GM23338 (cell line): ENCODE measurements at regions not wholly inside any gene's neighbourhood (a gene's known extent, or its start where the extent isn't known, plus 50 kb on each side); places are given as distances from the start of the nearest gene placed in this dataset.

Source experiments
- ATAC-seq: fragments of 200-7000 bp; cut with Tn5 transposase; 3 replicates; pipeline ENCODE4 v1.9.1; 2020
- DNase-seq: peaks from one replicate; pipeline ENCODE4 v3.0.0-alpha.2; 2015; ENCODE audit warnings: low spot score
- H2AFZ ChIP-seq: fragments of 200-600 bp; sonication (generic); 2 replicates; pipeline ENCODE4 v1.8.0; 2016; ENCODE audit warnings: antibody characterized with exemption, mild to moderate bottlenecking, moderate library complexity
- H3F3A ChIP-seq: fragments of 200-600 bp; sonication (generic); replicated peaks from 2 replicates; pipeline ENCODE4 v1.8.0; 2017; ENCODE audit warnings: antibody characterized with exemption, mixed run types, low read depth
- H3K27ac ChIP-seq: fragments of 200-600 bp; sonication (generic); 2 replicates; pipeline ENCODE4 v1.6.1; 2016; ENCODE audit warnings: low read depth
- H3K27me3 ChIP-seq: fragments of 200-600 bp; sonication (generic); 2 replicates; pipeline ENCODE4 v1.8.0; 2016; ENCODE audit warnings: mild to moderate bottlenecking, mixed run types, moderate library complexity; ENCODE audit not compliant: insufficient read depth
- H3K36me3 ChIP-seq: fragments of 200-600 bp; sonication (generic); 2 replicates; pipeline ENCODE4 v1.8.0; 2016; ENCODE audit warnings: mild to moderate bottlenecking; ENCODE audit not compliant: insufficient read depth
- H3K4me1 ChIP-seq: fragments of 200-600 bp; sonication (generic); 2 replicates; pipeline ENCODE4 v1.8.0; 2016; ENCODE audit warnings: mild to moderate bottlenecking, moderate library complexity; ENCODE audit not compliant: insufficient read depth
- H3K4me2 ChIP-seq: fragments of 200-600 bp; sonication (generic); 2 replicates; pipeline ENCODE4 v1.7.1; 2017; ENCODE audit warnings: mixed run types
- H3K4me3 ChIP-seq: fragments of 200-600 bp; sonication (generic); 2 replicates; pipeline ENCODE4 v1.6.1; 2016; ENCODE audit warnings: mixed run types
- H3K79me2 ChIP-seq: fragments of 200-600 bp; sonication (generic); replicated peaks from 2 replicates; pipeline ENCODE4 v1.8.0; 2017; ENCODE audit warnings: mild to moderate bottlenecking; ENCODE audit not compliant: insufficient read depth
- H3K9me2 ChIP-seq: fragments of 200-600 bp; sonication (generic); 2 replicates; pipeline ENCODE4 v1.8.0; 2017; ENCODE audit not compliant: insufficient read depth
- H4K20me1 ChIP-seq: fragments of 200-600 bp; sonication (generic); replicated peaks from 2 replicates; pipeline ENCODE4 v1.8.0; 2017; ENCODE audit warnings: mild to moderate bottlenecking; ENCODE audit not compliant: insufficient read depth
- H3K27ac Mint-ChIP-seq: 2 replicates; pipeline ENCODE4 v1.8.0; 2020; ENCODE audit warnings: inconsistent platforms, mild to moderate bottlenecking, moderate library complexity, mixed read lengths
- H3K27me3 Mint-ChIP-seq: 3 replicates; pipeline ENCODE4 v1.8.0; 2022; ENCODE audit warnings: low read depth, mild to moderate bottlenecking, moderate library complexity, mixed read lengths, inconsistent platforms; ENCODE audit not compliant: insufficient read depth, poor library complexity
- H3K36me3 Mint-ChIP-seq: 3 replicates; pipeline ENCODE4 v1.8.0; 2021; ENCODE audit warnings: low read depth, mild to moderate bottlenecking, inconsistent platforms, moderate library complexity, mixed read lengths
- H3K4me1 Mint-ChIP-seq: 3 replicates; pipeline ENCODE4 v1.8.0; 2020; ENCODE audit warnings: mild to moderate bottlenecking, inconsistent platforms, mixed read lengths
- H3K4me3 Mint-ChIP-seq: 3 replicates; pipeline ENCODE4 v1.8.0; 2021; ENCODE audit warnings: moderate library complexity, mild to moderate bottlenecking, inconsistent platforms, mixed read lengths
- H3K9me3 Mint-ChIP-seq: 3 replicates; pipeline ENCODE4 v1.8.0; 2020; ENCODE audit warnings: moderate library complexity, mild to moderate bottlenecking, inconsistent platforms, mixed read lengths
- CREB1 ChIP-seq: fragments of 250-450 bp; sonication (Bioruptor Pico); IDR thresholded peaks from 2 replicates; pipeline ENCODE4 v1.5.0; 2020; ENCODE audit warnings: low read depth, mild to moderate bottlenecking, moderate library complexity
- EZH2 ChIP-seq: fragments of 200-600 bp; sonication (generic); IDR thresholded peaks from one replicate; pipeline ENCODE4 v1.8.0; 2017; ENCODE audit warnings: antibody characterized with exemption, mild to moderate bottlenecking, low read depth; ENCODE audit not compliant: unreplicated experiment
- EZH2phosphoT487 ChIP-seq: fragments of 200-600 bp; sonication (generic); IDR thresholded peaks from one replicate; pipeline ENCODE4 v1.8.1; 2018; ENCODE audit warnings: antibody characterized with exemption; ENCODE audit not compliant: unreplicated experiment
- JUNB ChIP-seq: IDR thresholded peaks from one replicate; pipeline ENCODE4 v1.6.1; 2016; ENCODE audit warnings: antibody characterized with exemption; ENCODE audit not compliant: unreplicated experiment
- NANOG ChIP-seq: IDR thresholded peaks from 2 replicates; pipeline ENCODE4 v1.6.1; 2016; ENCODE audit warnings: antibody characterized with exemption, borderline replicate concordance
- POLR2AphosphoS5 ChIP-seq: IDR thresholded peaks from 2 replicates; pipeline ENCODE4 v1.6.1; 2016; ENCODE audit warnings: antibody characterized with exemption, low read depth
- STAT1 ChIP-seq: IDR thresholded peaks from one replicate; pipeline ENCODE4 v1.6.1; 2016; ENCODE audit warnings: antibody characterized with exemption; ENCODE audit not compliant: unreplicated experiment
- ZNF114 ChIP-seq: fragments of 250-450 bp; sonication (Bioruptor Pico); IDR thresholded peaks from 2 replicates; pipeline ENCODE4 v1.5.0; 2020; ENCODE audit warnings: mild to moderate bottlenecking, moderate library complexity
- ZNF331 ChIP-seq: fragments of 250-450 bp; sonication (Bioruptor Pico); IDR thresholded peaks from 2 replicates; pipeline ENCODE4 v1.5.0; 2020; ENCODE audit warnings: low read depth, mild to moderate bottlenecking, moderate library complexity
- TF ChIP-seq, protein P1 (sequence below): IDR thresholded peaks from 2 replicates; pipeline ENCODE4 v1.6.1; 2016; ENCODE audit warnings: antibody characterized with exemption
- TF ChIP-seq, protein P2 (sequence below): fragments of 250-450 bp; sonication (Bioruptor Pico); IDR thresholded peaks from 2 replicates; pipeline ENCODE4 v1.5.0; 2020; ENCODE audit warnings: mild to moderate bottlenecking, moderate library complexity
- TF ChIP-seq, protein P3 (sequence below), 2 experiments: fragments of 200-600 bp in 1 of 2; sonication (generic) in 1 of 2; conservative IDR thresholded peaks; 2 replicates each; pipeline versions ENCODE4 v1.5.1 to v1.6.1; 2016 to 2017; ENCODE audit warnings: antibody characterized with exemption in 2 of 2, low read depth in 2 of 2, mild to moderate bottlenecking in 2 of 2, moderate library complexity in 1 of 2
- TF ChIP-seq, protein P4 (sequence below): IDR thresholded peaks from one replicate; pipeline ENCODE4 v1.6.1; 2018; ENCODE audit warnings: antibody characterized with exemption; ENCODE audit not compliant: unreplicated experiment

DNA sequence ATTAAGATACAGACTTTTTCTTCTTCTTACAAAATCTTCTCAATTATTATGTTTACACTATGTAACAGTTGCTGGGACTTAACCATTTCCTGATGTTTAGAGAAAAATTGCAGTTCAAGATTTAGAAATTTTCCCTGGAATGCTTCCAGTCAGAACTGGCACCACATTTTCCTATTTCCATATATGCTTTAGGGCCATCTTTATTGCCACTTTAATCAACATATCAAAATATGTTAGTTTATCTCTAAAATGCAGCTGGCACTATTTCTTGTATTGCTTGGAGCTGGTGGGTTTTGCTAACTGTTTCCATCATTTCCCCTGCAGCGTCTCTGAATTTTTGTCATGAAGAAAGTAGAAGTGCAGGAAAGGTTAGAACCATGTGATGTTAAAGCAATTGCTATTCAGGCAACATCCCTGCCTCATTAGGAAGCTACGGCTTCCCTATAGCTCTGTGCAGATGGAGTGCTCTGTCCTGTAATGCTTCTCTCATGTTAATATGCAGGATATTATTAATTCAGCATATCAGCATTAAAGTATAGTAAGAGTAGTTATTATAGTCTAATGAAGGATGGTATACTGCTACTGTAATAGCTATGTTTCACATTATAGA is 269.1 kb downstream of the MTRR start:
- TF ChIP-seq EZH2 (no peak), ZNF331 (CRISPR knock-in tag) (no peak), NANOG (no peak), EZH2phosphoT487 (no peak), ZNF114 (CRISPR knock-in tag) (no peak), JUNB (no peak), POLR2AphosphoS5 (no peak), STAT1 (no peak), CREB1 (CRISPR knock-in tag) (no peak)
- TF ChIP-seq, protein P1, sequence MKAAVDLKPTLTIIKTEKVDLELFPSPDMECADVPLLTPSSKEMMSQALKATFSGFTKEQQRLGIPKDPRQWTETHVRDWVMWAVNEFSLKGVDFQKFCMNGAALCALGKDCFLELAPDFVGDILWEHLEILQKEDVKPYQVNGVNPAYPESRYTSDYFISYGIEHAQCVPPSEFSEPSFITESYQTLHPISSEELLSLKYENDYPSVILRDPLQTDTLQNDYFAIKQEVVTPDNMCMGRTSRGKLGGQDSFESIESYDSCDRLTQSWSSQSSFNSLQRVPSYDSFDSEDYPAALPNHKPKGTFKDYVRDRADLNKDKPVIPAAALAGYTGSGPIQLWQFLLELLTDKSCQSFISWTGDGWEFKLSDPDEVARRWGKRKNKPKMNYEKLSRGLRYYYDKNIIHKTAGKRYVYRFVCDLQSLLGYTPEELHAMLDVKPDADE: no peak
- TF ChIP-seq, protein P2, sequence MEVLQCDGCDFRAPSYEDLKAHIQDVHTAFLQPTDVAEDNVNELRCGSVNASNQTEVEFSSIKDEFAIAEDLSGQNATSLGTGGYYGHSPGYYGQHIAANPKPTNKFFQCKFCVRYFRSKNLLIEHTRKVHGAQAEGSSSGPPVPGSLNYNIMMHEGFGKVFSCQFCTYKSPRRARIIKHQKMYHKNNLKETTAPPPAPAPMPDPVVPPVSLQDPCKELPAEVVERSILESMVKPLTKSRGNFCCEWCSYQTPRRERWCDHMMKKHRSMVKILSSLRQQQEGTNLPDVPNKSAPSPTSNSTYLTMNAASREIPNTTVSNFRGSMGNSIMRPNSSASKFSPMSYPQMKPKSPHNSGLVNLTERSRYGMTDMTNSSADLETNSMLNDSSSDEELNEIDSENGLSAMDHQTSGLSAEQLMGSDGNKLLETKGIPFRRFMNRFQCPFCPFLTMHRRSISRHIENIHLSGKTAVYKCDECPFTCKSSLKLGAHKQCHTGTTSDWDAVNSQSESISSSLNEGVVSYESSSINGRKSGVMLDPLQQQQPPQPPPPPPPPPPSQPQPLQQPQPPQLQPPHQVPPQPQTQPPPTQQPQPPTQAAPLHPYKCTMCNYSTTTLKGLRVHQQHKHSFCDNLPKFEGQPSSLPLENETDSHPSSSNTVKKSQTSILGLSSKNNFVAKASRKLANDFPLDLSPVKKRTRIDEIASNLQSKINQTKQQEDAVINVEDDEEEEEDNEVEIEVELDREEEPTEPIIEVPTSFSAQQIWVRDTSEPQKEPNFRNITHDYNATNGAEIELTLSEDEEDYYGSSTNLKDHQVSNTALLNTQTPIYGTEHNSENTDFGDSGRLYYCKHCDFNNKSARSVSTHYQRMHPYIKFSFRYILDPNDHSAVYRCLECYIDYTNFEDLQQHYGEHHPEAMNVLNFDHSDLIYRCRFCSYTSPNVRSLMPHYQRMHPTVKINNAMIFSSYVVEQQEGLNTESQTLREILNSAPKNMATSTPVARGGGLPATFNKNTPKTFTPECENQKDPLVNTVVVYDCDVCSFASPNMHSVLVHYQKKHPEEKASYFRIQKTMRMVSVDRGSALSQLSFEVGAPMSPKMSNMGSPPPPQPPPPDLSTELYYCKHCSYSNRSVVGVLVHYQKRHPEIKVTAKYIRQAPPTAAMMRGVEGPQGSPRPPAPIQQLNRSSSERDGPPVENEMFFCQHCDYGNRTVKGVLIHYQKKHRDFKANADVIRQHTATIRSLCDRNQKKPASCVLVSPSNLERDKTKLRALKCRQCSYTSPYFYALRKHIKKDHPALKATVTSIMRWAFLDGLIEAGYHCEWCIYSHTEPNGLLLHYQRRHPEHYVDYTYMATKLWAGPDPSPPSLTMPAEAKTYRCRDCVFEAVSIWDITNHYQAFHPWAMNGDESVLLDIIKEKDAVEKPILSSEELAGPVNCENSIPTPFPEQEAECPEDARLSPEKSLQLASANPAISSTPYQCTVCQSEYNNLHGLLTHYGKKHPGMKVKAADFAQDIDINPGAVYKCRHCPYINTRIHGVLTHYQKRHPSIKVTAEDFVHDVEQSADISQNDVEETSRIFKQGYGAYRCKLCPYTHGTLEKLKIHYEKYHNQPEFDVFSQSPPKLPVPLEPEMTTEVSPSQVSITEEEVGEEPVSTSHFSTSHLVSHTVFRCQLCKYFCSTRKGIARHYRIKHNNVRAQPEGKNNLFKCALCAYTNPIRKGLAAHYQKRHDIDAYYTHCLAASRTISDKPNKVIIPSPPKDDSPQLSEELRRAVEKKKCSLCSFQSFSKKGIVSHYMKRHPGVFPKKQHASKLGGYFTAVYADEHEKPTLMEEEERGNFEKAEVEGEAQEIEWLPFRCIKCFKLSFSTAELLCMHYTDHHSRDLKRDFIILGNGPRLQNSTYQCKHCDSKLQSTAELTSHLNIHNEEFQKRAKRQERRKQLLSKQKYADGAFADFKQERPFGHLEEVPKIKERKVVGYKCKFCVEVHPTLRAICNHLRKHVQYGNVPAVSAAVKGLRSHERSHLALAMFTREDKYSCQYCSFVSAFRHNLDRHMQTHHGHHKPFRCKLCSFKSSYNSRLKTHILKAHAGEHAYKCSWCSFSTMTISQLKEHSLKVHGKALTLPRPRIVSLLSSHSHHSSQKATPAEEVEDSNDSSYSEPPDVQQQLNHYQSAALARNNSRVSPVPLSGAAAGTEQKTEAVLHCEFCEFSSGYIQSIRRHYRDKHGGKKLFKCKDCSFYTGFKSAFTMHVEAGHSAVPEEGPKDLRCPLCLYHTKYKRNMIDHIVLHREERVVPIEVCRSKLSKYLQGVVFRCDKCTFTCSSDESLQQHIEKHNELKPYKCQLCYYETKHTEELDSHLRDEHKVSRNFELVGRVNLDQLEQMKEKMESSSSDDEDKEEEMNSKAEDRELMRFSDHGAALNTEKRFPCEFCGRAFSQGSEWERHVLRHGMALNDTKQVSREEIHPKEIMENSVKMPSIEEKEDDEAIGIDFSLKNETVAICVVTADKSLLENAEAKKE: no peak
- TF ChIP-seq, protein P3, sequence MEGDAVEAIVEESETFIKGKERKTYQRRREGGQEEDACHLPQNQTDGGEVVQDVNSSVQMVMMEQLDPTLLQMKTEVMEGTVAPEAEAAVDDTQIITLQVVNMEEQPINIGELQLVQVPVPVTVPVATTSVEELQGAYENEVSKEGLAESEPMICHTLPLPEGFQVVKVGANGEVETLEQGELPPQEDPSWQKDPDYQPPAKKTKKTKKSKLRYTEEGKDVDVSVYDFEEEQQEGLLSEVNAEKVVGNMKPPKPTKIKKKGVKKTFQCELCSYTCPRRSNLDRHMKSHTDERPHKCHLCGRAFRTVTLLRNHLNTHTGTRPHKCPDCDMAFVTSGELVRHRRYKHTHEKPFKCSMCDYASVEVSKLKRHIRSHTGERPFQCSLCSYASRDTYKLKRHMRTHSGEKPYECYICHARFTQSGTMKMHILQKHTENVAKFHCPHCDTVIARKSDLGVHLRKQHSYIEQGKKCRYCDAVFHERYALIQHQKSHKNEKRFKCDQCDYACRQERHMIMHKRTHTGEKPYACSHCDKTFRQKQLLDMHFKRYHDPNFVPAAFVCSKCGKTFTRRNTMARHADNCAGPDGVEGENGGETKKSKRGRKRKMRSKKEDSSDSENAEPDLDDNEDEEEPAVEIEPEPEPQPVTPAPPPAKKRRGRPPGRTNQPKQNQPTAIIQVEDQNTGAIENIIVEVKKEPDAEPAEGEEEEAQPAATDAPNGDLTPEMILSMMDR (conservative IDR thresholded peaks at IDR 0.05; ENCODE audit: low read depth in 2 of 2): no peak
- TF ChIP-seq, protein P4, sequence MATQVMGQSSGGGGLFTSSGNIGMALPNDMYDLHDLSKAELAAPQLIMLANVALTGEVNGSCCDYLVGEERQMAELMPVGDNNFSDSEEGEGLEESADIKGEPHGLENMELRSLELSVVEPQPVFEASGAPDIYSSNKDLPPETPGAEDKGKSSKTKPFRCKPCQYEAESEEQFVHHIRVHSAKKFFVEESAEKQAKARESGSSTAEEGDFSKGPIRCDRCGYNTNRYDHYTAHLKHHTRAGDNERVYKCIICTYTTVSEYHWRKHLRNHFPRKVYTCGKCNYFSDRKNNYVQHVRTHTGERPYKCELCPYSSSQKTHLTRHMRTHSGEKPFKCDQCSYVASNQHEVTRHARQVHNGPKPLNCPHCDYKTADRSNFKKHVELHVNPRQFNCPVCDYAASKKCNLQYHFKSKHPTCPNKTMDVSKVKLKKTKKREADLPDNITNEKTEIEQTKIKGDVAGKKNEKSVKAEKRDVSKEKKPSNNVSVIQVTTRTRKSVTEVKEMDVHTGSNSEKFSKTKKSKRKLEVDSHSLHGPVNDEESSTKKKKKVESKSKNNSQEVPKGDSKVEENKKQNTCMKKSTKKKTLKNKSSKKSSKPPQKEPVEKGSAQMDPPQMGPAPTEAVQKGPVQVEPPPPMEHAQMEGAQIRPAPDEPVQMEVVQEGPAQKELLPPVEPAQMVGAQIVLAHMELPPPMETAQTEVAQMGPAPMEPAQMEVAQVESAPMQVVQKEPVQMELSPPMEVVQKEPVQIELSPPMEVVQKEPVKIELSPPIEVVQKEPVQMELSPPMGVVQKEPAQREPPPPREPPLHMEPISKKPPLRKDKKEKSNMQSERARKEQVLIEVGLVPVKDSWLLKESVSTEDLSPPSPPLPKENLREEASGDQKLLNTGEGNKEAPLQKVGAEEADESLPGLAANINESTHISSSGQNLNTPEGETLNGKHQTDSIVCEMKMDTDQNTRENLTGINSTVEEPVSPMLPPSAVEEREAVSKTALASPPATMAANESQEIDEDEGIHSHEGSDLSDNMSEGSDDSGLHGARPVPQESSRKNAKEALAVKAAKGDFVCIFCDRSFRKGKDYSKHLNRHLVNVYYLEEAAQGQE: no peak
- Mint-ChIP-seq H3K27ac (no peak overlapping the region), H3K4me1 (no peaks in the 10 kb centered on the region), H3K27me3 (peaks cover 3% of the 10 kb centered on the region), H3K36me3 (no peaks in the 10 kb centered on the region), H3K4me3 (no peak overlapping the region), H3K9me3 (no peaks in the 10 kb centered on the region)
- no peaks in the 10 kb centered on the region for H3K4me1 ChIP-seq
- ATAC-seq (no peak), DNase-seq (no peak)
- no peak overlapping the region for H3K4me2 ChIP-seq
- H3K27me3 ChIP-seq: no peaks in the 10 kb centered on the region
- H3K79me2 ChIP-seq: no peaks in the 10 kb centered on the region
- no peaks in the 10 kb centered on the region for H4K20me1 ChIP-seq
- H3F3A ChIP-seq: no peaks in the 10 kb centered on the region
- H3K27ac ChIP-seq: no peak overlapping the region
- no peak overlapping the region for H2AFZ ChIP-seq
- H3K4me3 ChIP-seq: no peak overlapping the region
- no peaks in the 10 kb centered on the region for H3K36me3 ChIP-seq
- H3K9me2 ChIP-seq: no peaks in the 10 kb centered on the region
